GM19468 (cell line): ENCODE measurements at regions not wholly inside any gene's neighbourhood (a gene's known extent, or its start where the extent isn't known, plus 50 kb on each side); places are given as distances from the start of the nearest gene placed in this dataset.

Experiments
- ATAC-seq: cut with Tn5 transposase; IDR thresholded peaks from one replicate; pipeline ENCODE4 v1.9.1; 2021; ENCODE audit warnings: mild to moderate bottlenecking, moderate library complexity, moderate number of reproducible peaks; ENCODE audit not compliant: unreplicated experiment; ENCODE audit errors: extremely low read depth

- no peak for ATAC-seq
Observed at GRCh38 chr2:19574778-19575260, 216.4 kb upstream of the OSR1 start.

- no peak for ATAC-seq
Observed at GRCh38 chr2:19573784-19574183, 215.4 kb upstream of the OSR1 start.

DNA sequence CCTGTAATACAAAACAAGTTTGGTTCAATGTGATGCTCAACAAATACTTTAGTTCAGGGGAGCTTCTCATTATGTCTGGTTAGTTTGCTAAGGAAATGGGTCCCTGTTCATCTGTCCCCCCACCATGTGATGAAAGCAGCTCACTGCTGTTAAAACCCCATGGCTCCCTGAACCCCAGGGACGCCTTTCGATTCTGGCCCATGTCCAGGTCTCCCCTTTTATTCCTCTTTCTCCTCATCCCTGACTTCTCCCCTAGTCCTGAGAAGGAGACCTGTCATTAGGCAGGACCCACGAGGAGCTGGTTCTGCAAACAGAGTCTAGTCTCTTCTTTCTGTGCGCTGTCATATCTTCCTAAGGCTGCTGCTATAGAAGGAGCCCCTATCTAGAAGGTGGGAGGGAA lies 213.3 kb upstream of the OSR1 start:
- ATAC-seq = no peak

DNA sequence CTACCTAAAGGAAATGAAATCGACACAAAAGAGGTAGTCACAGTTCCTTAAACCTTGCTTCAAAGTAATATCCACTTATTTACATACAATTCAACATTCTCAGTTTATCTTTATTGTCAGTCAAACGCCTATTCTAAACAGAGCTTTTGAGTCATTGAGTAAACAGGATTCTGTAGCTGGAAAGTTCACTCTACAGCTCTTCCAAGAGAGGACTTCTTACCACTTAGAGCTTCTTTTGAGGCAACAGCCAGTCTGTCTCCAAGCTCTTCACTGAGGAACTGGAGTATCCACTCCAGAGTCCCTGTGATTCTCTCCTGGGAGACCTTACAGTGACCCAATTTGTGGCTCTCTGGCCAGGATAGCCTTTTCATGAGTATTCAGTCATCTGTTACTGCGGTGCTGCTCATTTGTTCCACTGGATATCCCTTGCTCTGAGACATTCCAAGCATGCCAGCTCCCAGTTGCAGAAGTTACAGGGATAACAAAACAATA lies 210.9 kb upstream of the OSR1 start:
- no peak for ATAC-seq

GRCh38 chr2:19568809-19569208 lies 210.4 kb upstream of the OSR1 start:
- ATAC-seq = no peak

DNA sequence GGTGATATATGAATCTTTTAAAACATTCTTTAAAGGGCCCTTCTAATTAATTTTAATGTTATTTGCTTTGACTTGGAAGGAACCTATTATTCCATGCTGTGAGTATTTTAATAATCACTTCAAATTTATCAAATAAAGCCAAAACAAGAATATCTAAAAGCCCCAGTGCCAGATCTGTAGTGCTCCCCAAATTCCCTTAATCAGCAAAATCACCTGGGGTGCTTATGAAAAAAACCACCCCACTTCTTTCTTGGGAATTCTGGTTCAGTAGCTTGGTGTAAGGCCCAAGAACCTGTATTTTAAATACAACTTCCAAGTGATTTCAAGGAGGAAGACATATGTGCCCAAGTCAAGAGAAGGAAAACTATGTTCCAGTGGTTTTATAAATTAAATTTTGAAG lies 202.4 kb upstream of the OSR1 start:
- ATAC-seq = no peak

DNA sequence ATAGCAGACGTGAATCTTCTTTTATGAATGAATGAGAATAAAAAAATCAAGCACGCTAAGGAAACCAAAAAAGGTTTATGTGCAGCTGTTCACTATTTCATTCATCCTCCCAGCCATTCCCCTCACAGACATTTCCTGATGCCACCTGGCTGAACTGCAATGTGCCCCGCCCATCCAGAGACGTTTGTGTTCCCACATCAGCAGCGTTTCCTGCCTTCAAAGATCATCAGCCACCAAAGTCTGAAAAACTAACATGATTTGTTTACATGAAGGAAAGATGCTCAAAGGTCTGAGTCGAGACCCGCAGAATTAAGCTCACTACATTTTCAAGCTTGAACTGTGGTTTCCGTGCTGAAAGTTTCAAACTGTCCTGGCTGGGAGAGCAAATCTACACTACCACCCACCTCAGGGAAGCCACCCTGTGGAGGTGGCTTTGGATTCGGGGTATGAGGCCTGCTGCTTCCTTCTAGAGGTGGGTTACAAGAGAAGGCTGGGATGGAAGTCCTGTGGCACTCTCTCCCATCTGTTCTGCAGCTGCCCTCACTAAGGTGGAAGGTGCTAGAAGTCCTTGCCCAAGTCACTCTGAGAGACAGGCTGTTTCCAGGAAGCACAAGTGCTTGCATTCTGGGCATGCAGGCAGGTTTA lies 201.3 kb upstream of the OSR1 start:
- ATAC-seq = no peak

DNA sequence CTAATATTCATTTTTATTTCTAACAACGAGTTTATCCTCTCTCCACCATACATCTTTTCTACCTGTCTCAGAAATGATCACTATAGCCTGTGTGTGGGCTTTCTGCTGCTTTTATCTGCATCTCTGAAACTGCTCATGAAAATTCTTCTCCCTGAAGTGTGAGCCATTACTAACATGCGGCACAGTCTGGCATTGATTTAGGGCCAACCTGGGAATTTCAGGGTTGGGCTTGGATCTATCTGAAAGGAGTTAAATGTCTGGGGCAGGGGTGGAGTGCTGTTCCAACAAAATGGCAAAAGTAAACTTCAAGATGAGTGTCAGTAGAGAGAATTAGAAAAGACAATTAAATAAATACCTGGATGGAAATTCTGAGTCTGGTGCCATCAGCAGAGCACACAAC lies 198.2 kb upstream of the OSR1 start:
- ATAC-seq = no peak

DNA sequence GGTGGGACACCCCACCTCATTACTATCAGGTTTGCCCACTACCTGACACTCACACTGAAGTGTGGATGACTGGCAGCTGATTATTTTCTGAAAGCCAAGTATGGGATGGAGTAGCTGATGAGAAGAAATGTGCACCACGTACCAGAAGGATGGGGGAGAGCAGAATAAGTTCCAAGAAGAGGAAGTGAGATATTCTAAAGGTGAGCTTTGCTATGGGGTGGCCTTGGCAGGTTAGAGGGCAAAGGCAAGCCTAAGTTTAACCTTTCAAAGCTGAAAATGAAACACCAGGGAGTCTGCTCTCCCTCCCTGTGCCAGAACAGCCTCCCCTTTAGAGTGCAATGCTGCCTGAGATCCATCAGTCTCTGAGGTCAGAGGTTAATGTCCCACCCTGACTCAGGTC lies 196.1 kb upstream of the OSR1 start:
- no peak for ATAC-seq

DNA sequence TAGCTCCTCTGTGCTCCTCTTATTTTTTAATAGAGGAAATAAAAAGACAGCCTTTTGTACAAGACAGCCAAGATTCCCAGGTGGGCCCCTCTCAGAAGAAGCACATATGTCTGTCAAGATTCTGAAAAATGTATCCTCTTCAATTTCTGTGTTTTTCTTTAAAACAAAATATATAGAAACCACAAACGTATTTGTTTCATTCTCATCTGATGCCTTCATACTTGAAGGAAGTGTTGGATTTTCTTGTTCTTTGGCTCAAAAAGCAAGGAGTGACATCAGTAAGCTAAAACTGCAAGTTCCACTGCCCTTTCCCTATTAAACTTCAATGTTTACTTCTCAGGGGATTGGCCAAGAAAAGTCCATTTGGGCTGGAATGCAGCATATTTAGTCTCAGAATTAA lies 193.8 kb upstream of the OSR1 start:
- no peak for ATAC-seq

DNA sequence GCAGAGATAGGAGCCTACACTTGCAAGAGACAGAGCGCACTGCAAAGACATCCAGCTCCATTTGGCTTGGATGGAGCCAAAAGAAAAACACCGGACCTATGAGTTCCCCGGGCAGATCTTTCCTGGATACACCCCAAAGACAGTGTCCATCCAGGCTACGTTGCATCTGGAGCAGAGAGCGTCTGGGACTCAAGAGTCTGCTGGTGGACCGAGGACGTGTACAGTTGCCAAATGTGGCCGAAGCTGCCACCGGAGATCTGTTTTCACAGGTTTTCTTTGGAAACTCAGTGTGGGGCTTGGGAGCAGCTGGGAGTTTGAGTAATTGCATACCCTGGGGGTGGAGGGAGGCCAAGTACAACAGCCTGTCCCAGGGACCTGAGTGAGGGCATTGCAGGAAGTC lies 192.3 kb upstream of the OSR1 start:
- no peak for ATAC-seq

- no peak for ATAC-seq
Observed at GRCh38 chr2:19549821-19550220, 191.4 kb upstream of the OSR1 start.

DNA sequence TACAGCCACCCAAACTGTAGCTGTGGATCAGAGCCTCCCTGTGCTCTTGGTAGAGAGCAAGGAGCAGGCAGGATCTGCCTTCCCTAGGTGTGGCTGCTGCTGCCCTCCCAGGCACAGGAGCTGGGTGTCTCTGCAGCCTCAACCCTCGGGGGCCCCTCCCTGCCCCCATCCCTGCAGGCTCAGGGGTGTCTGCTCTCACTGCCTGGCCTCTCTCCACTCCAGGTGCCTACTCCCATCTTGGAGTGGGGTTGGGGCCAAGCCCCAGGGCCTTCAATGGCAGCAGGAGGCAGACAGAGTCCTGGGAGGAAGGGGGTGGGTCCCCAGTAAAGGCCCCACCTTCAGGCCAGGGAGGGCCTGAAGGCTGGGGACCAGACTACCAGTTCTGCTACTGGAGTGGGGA lies 189.7 kb upstream of the OSR1 start:
- no peak for ATAC-seq

- ATAC-seq = no peak
Observed at GRCh38 chr2:19547321-19547720, 188.9 kb upstream of the OSR1 start.

- no peak for ATAC-seq
Observed at GRCh38 chr2:19545507-19545906, 187.1 kb upstream of the OSR1 start.

DNA sequence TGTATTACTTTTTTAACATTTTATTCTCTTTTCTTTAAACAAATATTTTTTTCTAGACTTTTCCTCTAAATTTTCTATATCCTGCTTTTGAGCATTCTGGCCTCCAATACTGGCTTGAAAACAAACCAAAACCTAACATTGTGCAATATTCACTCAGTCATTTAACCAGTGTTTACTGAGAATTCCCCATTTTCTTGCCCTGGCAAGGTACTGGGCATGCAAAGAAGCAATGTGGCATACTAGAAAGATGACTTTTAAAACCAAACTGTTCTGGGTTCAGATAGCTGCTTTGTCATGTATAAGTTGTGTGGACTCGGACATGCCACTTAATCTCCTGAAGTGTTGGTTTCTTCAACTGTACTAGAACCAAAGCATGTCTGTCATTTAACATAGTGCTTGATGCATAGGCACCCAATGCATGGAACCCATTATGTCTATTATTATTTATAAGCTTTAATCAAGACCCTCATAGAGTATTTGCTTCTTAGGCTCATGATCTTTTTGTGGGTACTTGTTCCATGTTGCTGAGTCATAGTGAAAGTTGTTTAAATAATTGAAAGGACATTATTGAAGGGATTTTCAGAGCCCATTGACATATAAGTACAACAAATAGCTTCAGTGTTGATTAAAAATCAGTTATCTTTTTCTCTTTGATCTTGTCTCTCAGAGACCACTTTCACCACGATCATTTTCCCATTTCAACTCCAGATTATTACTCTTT lies 185.4 kb upstream of the OSR1 start:
- ATAC-seq = no peak

DNA sequence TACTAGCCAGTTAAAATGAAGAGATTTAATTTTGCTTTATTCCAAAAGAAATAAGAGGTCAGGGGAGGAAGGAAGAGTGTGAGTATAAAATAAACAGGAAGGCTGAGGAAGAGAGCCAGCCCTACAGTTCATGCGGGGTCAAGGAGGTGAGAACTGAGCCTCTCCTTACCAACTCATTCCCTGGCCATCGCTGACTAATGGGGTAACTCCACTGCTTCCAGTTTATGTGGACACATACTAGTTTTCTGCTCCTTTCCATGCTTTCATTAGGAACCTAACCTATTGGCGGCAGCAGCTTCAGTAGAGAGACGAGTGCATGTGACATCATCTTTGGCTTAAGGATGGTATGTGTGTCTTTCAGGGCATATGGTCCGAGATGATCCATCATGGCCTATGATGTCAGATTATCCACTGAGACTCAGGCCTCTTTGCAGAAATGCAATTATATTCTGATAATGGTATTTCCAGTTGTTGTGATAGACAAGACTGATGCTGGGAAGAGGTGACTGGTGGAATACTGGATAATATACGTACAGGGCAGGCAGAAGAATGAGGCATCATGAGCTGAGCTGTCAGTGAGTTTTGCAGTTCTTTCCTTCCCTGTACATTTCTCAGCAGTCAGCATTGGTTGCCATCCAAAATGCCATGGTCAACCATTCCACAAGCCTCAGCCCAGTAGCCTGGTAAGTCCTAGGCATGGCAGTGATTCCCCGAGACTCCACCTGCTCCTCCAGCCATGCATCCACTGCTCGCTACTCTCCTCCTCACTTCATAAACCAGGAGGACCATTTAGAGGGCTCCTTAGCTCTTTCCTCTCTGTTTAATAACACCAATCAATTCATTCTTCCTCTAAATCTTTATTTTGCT lies 184.6 kb upstream of the OSR1 start:
- ATAC-seq = no peak

GRCh38 chr2:19541884-19542283 lies 183.5 kb upstream of the OSR1 start:
- no peak for ATAC-seq

- ATAC-seq = no peak
Observed at GRCh38 chr2:19540739-19541525, 182.5 kb upstream of the OSR1 start.

- no peak for ATAC-seq
Observed at GRCh38 chr2:19538411-19538963, 180.1 kb upstream of the OSR1 start.
